ENCODE measurements at regions not wholly inside any gene's neighbourhood (a gene's known extent, or its start where the extent isn't known, plus 50 kb on each side); places are given as distances from the start of the nearest gene placed in this dataset.

- DNase-seq (ENCODE audit: insufficient read length, low spot score) (no peak), FAIRE-seq (no peak)
- no peak for TF ChIP-seq CTCF (IDR thresholded peaks at IDR 0.05; ENCODE audit: insufficient read depth, missing control alignments)
These were observed 135.7 kb downstream of the DNAJB6 start for GRCh38 chr7:157472311-157473050.

- no peak for TF ChIP-seq CTCF (IDR thresholded peaks at IDR 0.05; ENCODE audit: insufficient read depth, missing control alignments)
- FAIRE-seq (no peak), DNase-seq (ENCODE audit: insufficient read length, low spot score) (no peak)
These were observed 136.3 kb downstream of the DNAJB6 start for GRCh38 chr7:157473051-157473569.

GRCh38 chr7:157474685-157475084, 137.9 kb downstream of the DNAJB6 start:
- peak; percentile 54 for TF ChIP-seq CTCF (IDR thresholded peaks at IDR 0.05; ENCODE audit: insufficient read depth, missing control alignments)
- DNase-seq (ENCODE audit: insufficient read length, low spot score) = no peak
- FAIRE-seq = no peak

- DNase-seq (ENCODE audit: insufficient read length, low spot score) (no peak), FAIRE-seq (no peak)
- TF ChIP-seq CTCF (IDR thresholded peaks at IDR 0.05; ENCODE audit: insufficient read depth, missing control alignments) = no peak
These were observed 138.3 kb downstream of the DNAJB6 start for GRCh38 chr7:157475095-157475494.

- DNase-seq (ENCODE audit: insufficient read length, low spot score) = no peak
- no peak for TF ChIP-seq CTCF (IDR thresholded peaks at IDR 0.05; ENCODE audit: insufficient read depth, missing control alignments)
- no peak for FAIRE-seq
These were observed 138.8 kb downstream of the DNAJB6 start for GRCh38 chr7:157475601-157476000.

GRCh38 chr7:157476201-157476600, 139.4 kb downstream of the DNAJB6 start:
- no peak for FAIRE-seq
- no peak for TF ChIP-seq CTCF (IDR thresholded peaks at IDR 0.05; ENCODE audit: insufficient read depth, missing control alignments)
- no peak for DNase-seq (ENCODE audit: insufficient read length, low spot score)

Measured in D721Med (cell line).